Activated CD8-positive, alpha-beta memory T cell treated with anti-CD3 and anti-CD28 coated beads for 36 hours (primary cell): ENCODE measurements at regions not wholly inside any gene's neighbourhood (a gene's known extent, or its start where the extent isn't known, plus 50 kb on each side); places are given as distances from the start of the nearest gene placed in this dataset.

Experiments
- CTCF ChIA-PET: fragments of 350-600 bp; sonication (Branson Sonifier 250); formaldehyde crosslinking; loops from one replicate; lab custom pipeline; 2021; ENCODE audit warnings: antibody characterized with exemption; lab: Charles Lee
- POLR2A ChIA-PET: fragments of 350-600 bp; sonication (Branson Sonifier 250); formaldehyde crosslinking; loops from one replicate; lab custom pipeline; 2021; ENCODE audit warnings: antibody characterized with exemption; lab: Charles Lee

GRCh38 chr12:111025301-111025700 lies 104.9 kb upstream of the MYL2 start:
- CTCF ChIA-PET = interaction anchor here (1.3 kb wide), 1 partner anchor 244 kb away, joined by 3 read pairs; no protein-coding TSS in a partner anchor
- POLR2A ChIA-PET = no interaction called here

GRCh38 chr12:111024205-111024801 lies 103.9 kb upstream of the MYL2 start:
- ChIA-PET POLR2A (no interaction called here), CTCF (interaction anchor here (0.6 to 1.3 kb wide), 3 partner anchors 15 to 1637 kb away, joined by 3 to 4 read pairs (median 4); no protein-coding TSS in a partner anchor)

GRCh38 chr12:111022386-111022785 lies 102.0 kb upstream of the MYL2 start:
- ChIA-PET POLR2A (no interaction called here), CTCF (interaction anchor here (0.7 kb wide), 1 partner anchor 43 kb away, joined by 3 read pairs; no protein-coding TSS in a partner anchor)

GRCh38 chr12:111014547-111014946 lies 94.2 kb upstream of the MYL2 start:
- ChIA-PET CTCF (interaction anchor here (0.6 to 1.0 kb wide), 2 partner anchors 12 to 889 kb away, joined by 3 to 4 read pairs; no protein-coding TSS in a partner anchor), POLR2A (no interaction called here)

- ChIA-PET CTCF (no interaction called here), POLR2A (no interaction called here)
Observed at GRCh38 chr12:111012918-111013317, 92.5 kb upstream of the MYL2 start.

GRCh38 chr12:111011999-111012600 lies 91.7 kb upstream of the MYL2 start:
- POLR2A ChIA-PET = no interaction called here
- CTCF ChIA-PET = no interaction called here

GRCh38 chr12:111010916-111011657 lies 90.7 kb upstream of the MYL2 start:
- ChIA-PET CTCF (no interaction called here), POLR2A (no interaction called here)

GRCh38 chr12:111010061-111010460 lies 89.7 kb upstream of the MYL2 start:
- ChIA-PET POLR2A (no interaction called here), CTCF (no interaction called here)

GRCh38 chr12:111006621-111007020 lies 86.2 kb upstream of the MYL2 start:
- ChIA-PET CTCF (interaction anchor here (0.6 kb wide), 1 partner anchor 167 kb away, joined by 3 read pairs; no protein-coding TSS in a partner anchor), POLR2A (no interaction called here)

GRCh38 chr12:110998971-110999370 lies 78.6 kb upstream of the MYL2 start:
- ChIA-PET CTCF (no interaction called here), POLR2A (no interaction called here)

GRCh38 chr12:110998165-110998564 lies 77.8 kb upstream of the MYL2 start:
- POLR2A ChIA-PET = no interaction called here

GRCh38 chr12:110996415-110996814 lies 76.0 kb upstream of the MYL2 start:
- CTCF ChIA-PET = no interaction called here
- POLR2A ChIA-PET = no interaction called here

More at GRCh38 chr12:110998165-110998564, 77.8 kb upstream of the MYL2 start:
- CTCF ChIA-PET = interaction anchor here (0.6 kb wide), 1 partner anchor 193 kb away, joined by 3 read pairs; no protein-coding TSS in a partner anchor

GRCh38 chr12:110995615-110996014 lies 75.2 kb upstream of the MYL2 start:
- ChIA-PET CTCF (no interaction called here), POLR2A (no interaction called here)

GRCh38 chr12:110995016-110995415 lies 74.6 kb upstream of the MYL2 start:
- CTCF ChIA-PET = no interaction called here
- POLR2A ChIA-PET = no interaction called here

- ChIA-PET POLR2A (no interaction called here), CTCF (interaction anchor here (1.0 kb wide), 1 partner anchor 56 kb away, joined by 3 read pairs; no protein-coding TSS in a partner anchor)
Observed at GRCh38 chr12:110993434-110993833, 73.1 kb upstream of the MYL2 start.

- CTCF ChIA-PET = no interaction called here
- POLR2A ChIA-PET = no interaction called here
Observed at GRCh38 chr12:110992909-110993308, 72.5 kb upstream of the MYL2 start.

GRCh38 chr12:110983811-110984210 lies 63.4 kb upstream of the MYL2 start:
- CTCF ChIA-PET = no interaction called here
- POLR2A ChIA-PET = no interaction called here

- CTCF ChIA-PET = no interaction called here
- POLR2A ChIA-PET = no interaction called here
Observed at GRCh38 chr12:110972866-110973265, 52.5 kb upstream of the MYL2 start.

- ChIA-PET CTCF (no interaction called here), POLR2A (no interaction called here)
Observed at GRCh38 chr12:110971936-110972335, 51.6 kb upstream of the MYL2 start.

GRCh38 chr12:110971189-110971920 lies 51.0 kb upstream of the MYL2 start:
- ChIA-PET POLR2A (no interaction called here), CTCF (no interaction called here)
